Testis (tissue), 2 donors: ENCODE measurements at regions not wholly inside any gene's neighbourhood (a gene's known extent, or its start where the extent isn't known, plus 50 kb on each side); places are given as distances from the start of the nearest gene placed in this dataset.

ENCODE experiments used
- CTCF ChIP-seq, 3 experiments: fragments of 450-650 bp in 2 of 3; fragments of 200-600 bp in 1 of 3; sonication (generic) in 1 of 3; IDR thresholded peaks; one replicate each; pipeline ENCODE4 v1.5.1; 2016 to 2019; ENCODE audit warnings: antibody characterized with exemption in 3 of 3, mild to moderate bottlenecking in 2 of 3, moderate library complexity in 1 of 3
- POLR2A ChIP-seq: fragments of 450-650 bp; IDR thresholded peaks from one replicate; pipeline ENCODE4 v1.6.1; 2017; ENCODE audit warnings: antibody characterized with exemption, mild to moderate bottlenecking, moderate library complexity

GRCh38 chr20:60271597-60271996 is 313.4 kb downstream of the CDH26 start:
- TF ChIP-seq POLR2A (no peak), CTCF (IDR thresholded peaks at IDR 0.05) (peak in 2 of 3 experiments; percentile 20 to 30)
